RKO (cell line): ENCODE measurements at regions not wholly inside any gene's neighbourhood (a gene's known extent, or its start where the extent isn't known, plus 50 kb on each side); places are given as distances from the start of the nearest gene placed in this dataset.
"Not testable (repeated sequence)": the region's sequence is repeated elsewhere in the genome, so short reads cannot be mapped to it uniquely, and the experiment has no call there.

ENCODE experiments used
- DNase-seq: peaks from one replicate; pipeline ENCODE4 v3.0.0-alpha.2; 2016; ENCODE audit warnings: low spot score

- no peak for DNase-seq
Measured at GRCh38 chr4:87716371-87717265, 66.5 kb downstream of the DMP1 start.

DNA sequence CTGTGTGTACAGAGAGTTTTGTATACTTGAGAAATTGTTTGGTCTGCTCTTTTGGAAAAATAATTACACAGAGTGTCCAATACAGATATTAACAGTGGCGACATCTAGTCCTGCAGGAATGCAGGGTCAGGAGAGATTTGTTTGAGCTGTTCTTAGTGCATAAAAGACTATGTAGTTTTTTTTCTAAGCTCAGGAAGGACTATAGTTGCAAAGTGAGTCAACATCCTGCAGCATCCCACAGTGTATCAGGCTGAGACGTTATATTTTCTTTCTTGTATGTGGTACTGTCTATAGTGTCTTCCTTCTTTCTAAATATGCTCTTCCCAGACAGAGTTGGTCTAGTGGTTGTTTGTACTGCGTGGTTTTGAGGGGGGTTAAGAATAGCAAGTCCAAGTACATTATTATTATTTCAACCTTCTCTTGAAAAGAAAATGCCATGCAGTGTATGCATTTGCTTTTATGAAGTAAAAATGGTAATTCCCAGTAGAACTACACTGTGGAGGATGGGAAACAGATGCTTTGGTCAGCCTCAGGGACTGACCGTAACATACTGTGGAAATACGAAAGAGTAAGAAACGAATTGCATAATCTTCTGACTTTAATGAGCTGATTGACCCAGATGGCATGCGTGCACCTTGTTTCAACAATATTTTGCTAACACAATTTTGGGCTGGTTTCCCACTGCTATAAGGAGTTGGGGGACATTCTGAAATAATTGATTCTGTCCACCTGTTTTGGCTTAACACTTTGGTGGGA, 67.4 kb downstream of the DMP1 start:
- DNase-seq = no peak

GRCh38 chr4:87718217-87718835, 68.2 kb downstream of the DMP1 start:
- DNase-seq = no peak

DNA sequence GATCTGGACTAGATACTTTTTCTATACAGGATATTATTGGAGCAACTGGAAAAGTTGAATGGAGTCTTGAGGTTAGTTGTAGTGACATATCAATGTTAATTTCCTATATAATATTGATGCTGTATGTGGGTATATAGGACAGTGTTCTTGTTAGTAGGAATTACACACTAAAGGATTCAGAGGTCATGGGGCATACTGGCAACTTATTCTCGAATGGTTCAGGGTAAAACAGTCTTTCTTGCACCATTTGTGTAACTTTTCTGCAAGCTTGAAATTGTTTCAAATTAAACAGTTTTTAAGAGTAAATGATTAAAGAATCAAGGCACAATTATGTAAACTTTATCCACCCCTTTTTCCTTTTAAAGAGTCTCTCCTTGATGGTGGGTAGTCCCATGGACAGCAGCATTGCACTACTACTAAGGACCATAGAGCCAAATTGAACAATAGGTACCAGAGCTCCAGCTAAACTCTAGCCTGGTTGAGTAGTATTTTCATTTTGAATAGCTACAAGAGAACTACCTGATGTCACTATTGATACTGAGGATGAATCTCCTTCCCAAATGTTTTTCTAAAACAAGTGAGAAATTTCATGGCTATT, 70.1 kb downstream of the DMP1 start:
- no peak for DNase-seq

DNA sequence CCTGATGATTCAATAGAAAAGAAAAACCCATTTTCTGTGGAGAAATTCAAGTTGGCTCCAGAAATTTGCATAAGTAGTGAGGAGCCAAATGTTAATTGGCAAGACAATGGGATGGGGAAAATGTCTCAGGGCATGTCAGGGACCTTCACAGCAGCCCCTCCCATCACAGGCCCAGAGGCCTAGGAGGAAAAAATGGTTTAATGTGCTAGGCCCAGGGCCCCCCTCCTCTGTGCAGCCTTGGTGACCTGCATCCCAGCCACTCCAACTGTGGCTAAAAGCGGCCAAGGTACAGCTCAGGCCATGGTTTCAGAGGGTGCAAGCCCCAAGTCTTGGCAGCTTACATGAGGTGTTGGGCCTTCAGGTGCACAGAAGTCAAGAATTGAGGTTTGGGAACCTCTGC, 74.1 kb upstream of the IBSP start:
- DNase-seq = not testable (repeated sequence)

DNA sequence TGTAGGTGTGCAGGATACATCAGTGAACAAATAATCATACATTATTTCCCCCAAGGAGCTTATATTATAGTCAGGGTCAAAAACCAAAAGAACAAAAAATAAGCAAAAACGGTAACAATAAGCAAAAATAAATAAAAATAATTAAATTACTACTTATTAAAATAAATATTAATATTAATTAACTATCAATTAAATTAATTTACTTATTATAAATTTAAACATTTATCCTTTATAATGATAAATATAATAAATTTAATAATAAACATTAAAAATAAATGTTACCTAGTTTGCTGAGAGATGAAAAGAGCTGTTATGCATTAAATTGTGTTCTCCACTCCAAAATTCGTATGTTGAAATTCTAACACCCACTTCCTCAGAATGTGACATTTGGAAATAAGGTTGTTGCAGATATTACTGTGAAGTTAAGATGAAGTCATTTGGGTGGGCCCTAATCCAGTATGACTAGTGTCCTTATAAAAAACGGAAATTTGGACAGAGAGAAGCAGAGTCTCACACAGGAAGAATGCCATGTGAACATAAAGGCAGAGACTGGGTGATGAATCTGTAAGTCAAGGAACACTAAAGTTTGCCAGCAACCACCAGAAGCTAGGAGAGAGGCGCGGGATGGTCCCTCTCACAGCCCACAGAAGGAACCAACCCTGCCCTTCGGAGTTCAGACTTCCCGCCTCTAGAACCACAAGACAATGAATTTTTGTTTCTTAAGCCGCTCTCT, 67.2 kb upstream of the IBSP start:
- DNase-seq = peak; percentile 7

DNA sequence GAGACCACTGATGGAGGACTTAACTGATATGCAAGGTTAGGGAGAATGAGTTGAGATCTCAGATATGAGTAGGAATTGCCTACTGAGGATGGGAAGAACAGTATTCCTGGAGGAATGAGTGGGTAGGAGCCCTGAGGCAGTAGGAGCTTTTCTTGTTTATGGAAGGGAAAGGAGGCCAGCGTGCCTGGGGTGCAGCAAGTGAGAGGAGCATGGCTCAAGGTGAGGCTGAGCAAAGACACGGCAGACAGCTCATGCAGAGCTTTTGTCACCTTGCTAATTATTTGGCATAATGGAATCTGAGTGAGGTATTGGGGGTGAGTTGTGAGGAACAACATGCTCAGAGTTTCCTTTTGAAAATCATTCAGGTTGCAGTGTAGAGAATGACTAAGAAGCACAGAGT, 65.3 kb upstream of the IBSP start:
- no peak for DNase-seq

- DNase-seq = no peak
Measured at GRCh38 chr4:87734936-87735335, 64.4 kb upstream of the IBSP start.

- no peak for DNase-seq
Measured at GRCh38 chr4:87738483-87738882, 60.9 kb upstream of the IBSP start.

GRCh38 chr4:87739494-87739893, 59.9 kb upstream of the IBSP start:
- no peak for DNase-seq

GRCh38 chr4:87745064-87745807, 54.1 kb upstream of the IBSP start:
- DNase-seq = no peak

GRCh38 chr4:87746001-87746400, 53.4 kb upstream of the IBSP start:
- no peak for DNase-seq
